DND-41 (cell line): ENCODE measurements at regions not wholly inside any gene's neighbourhood (a gene's known extent, or its start where the extent isn't known, plus 50 kb on each side); places are given as distances from the start of the nearest gene placed in this dataset.

Experiments used
- ATAC-seq: fragments of 200-7000 bp; cut with Tn5 transposase; 3 replicates; pipeline ENCODE4 v1.9.1; 2021; ENCODE audit warnings: low read depth; ENCODE audit not compliant: insufficient read depth
- DNase-seq: peaks from one replicate; pipeline ENCODE4 v3.0.0-alpha.2; 2020
- H2AFZ ChIP-seq: 2 replicates; pipeline ENCODE4 v1.6.0; 2012; ENCODE audit warnings: low read depth, low read length
- H3K27ac ChIP-seq: 2 replicates; pipeline ENCODE4 v1.5.1; 2012; ENCODE audit warnings: low read length, inconsistent platforms
- H3K27me3 ChIP-seq: fragments of 200-600 bp; sonication (generic); 2 replicates; pipeline ENCODE4 v1.6.0; 2012; ENCODE audit warnings: low read length, mild to moderate bottlenecking, inconsistent platforms; ENCODE audit not compliant: insufficient read depth, poor library complexity
- H3K36me3 ChIP-seq: 2 replicates; pipeline ENCODE4 v1.5.1; 2012; ENCODE audit warnings: low read length, inconsistent platforms; ENCODE audit not compliant: insufficient read depth
- H3K4me1 ChIP-seq: 2 replicates; pipeline ENCODE4 v1.5.1; 2012; ENCODE audit warnings: mild to moderate bottlenecking, low read length; ENCODE audit not compliant: insufficient read depth
- H3K4me2 ChIP-seq: 2 replicates; pipeline ENCODE4 v1.6.0; 2012; ENCODE audit warnings: mild to moderate bottlenecking, moderate library complexity, low read length, inconsistent platforms; ENCODE audit not compliant: insufficient read depth
- H3K4me3 ChIP-seq, 2 experiments: fragments of 200-600 bp in 1 of 2; shearing (Covaris generic) in 1 of 2; 2 replicates each; pipeline ENCODE4 v1.5.1; 2012 to 2016; ENCODE audit warnings: inconsistent platforms in 2 of 2, low read length in 2 of 2, mild to moderate bottlenecking in 2 of 2, low read depth in 1 of 2, moderate library complexity in 1 of 2
- H3K79me2 ChIP-seq: 2 replicates; pipeline ENCODE4 v1.6.0; 2012; ENCODE audit warnings: low read length, inconsistent platforms; ENCODE audit not compliant: insufficient read depth
- H3K9ac ChIP-seq: 2 replicates; pipeline ENCODE4 v1.6.0; 2012; ENCODE audit warnings: low read depth, mild to moderate bottlenecking, inconsistent platforms, low read length, moderate library complexity
- H3K9me3 ChIP-seq: 2 replicates; pipeline ENCODE4 v1.5.1; 2012; ENCODE audit warnings: low read length, moderate library complexity, mild to moderate bottlenecking, inconsistent platforms; ENCODE audit not compliant: insufficient read depth, severe bottlenecking
- H4K20me1 ChIP-seq: 2 replicates; pipeline ENCODE4 v1.6.0; 2012; ENCODE audit warnings: low read length; ENCODE audit not compliant: insufficient read depth
- CTCF ChIP-seq: IDR thresholded peaks from 2 replicates; pipeline ENCODE4 v1.5.1; 2012; ENCODE audit warnings: borderline replicate concordance, low read length, moderate library complexity, mild to moderate bottlenecking; ENCODE audit not compliant: poor library complexity, severe bottlenecking; ENCODE audit errors: extremely low read depth
- EZH2 ChIP-seq: IDR thresholded peaks from 3 replicates; pipeline ENCODE4 v1.6.1; 2012; ENCODE audit warnings: borderline replicate concordance, low read depth, mild to moderate bottlenecking, moderate library complexity, low read length, inconsistent platforms; ENCODE audit not compliant: severe bottlenecking

GRCh38 chr15:88375234-88375927 lies 91.8 kb downstream of the MRPL46 start:
- Histone ChIP-seq H3K36me3 (no peaks in the 10 kb centered on the region), H3K4me2 (no peak overlapping the region), H3K27me3 (no peaks in the 10 kb centered on the region), H3K4me3 (no peak overlapping the region), H2AFZ (no peak overlapping the region), H4K20me1 (no peaks in the 10 kb centered on the region), H3K9ac (no peak overlapping the region), H3K27ac (no peak overlapping the region), H3K4me1 (no peaks in the 10 kb centered on the region), H3K79me2 (no peaks in the 10 kb centered on the region), H3K9me3 (no peaks in the 10 kb centered on the region)
- DNase-seq (no peak), ATAC-seq (no peak)
- no peak for TF ChIP-seq EZH2
- no peak for TF ChIP-seq CTCF

GRCh38 chr15:88365124-88365523 lies 102.1 kb downstream of the MRPL46 start:
- no peak overlapping the region for H3K4me2 ChIP-seq
- TF ChIP-seq EZH2: no peak
- no peak for TF ChIP-seq CTCF
- ATAC-seq: no peak
- H3K36me3 ChIP-seq: no peaks in the 10 kb centered on the region
- no peaks in the 10 kb centered on the region for H3K9me3 ChIP-seq
- H3K79me2 ChIP-seq: no peaks in the 10 kb centered on the region
- no peaks in the 10 kb centered on the region for H3K27me3 ChIP-seq
- H4K20me1 ChIP-seq: no peaks in the 10 kb centered on the region
- H3K4me3 ChIP-seq: no peak overlapping the region
- H2AFZ ChIP-seq: no peak overlapping the region
- DNase-seq: no peak
- no peak overlapping the region for H3K27ac ChIP-seq
- no peaks in the 10 kb centered on the region for H3K4me1 ChIP-seq
- no peak overlapping the region for H3K9ac ChIP-seq

GRCh38 chr15:88348579-88349230 lies 92.2 kb upstream of the NTRK3 start:
- Histone ChIP-seq H3K9ac (no peak overlapping the region), H3K4me2 (no peak overlapping the region), H3K4me3 (no peak overlapping the region), H3K27me3 (no peaks in the 10 kb centered on the region), H3K9me3 (peaks cover 4% of the 10 kb centered on the region), H3K79me2 (no peaks in the 10 kb centered on the region), H3K36me3 (no peaks in the 10 kb centered on the region), H4K20me1 (no peaks in the 10 kb centered on the region), H3K27ac (no peak overlapping the region), H3K4me1 (no peaks in the 10 kb centered on the region), H2AFZ (no peak overlapping the region)
- DNase-seq (no peak), ATAC-seq (no peak)
- TF ChIP-seq EZH2: no peak
- no peak for TF ChIP-seq CTCF
